Motor neuron (in vitro differentiated cells): ENCODE measurements at regions not wholly inside any gene's neighbourhood (a gene's known extent, or its start where the extent isn't known, plus 50 kb on each side); places are given as distances from the start of the nearest gene placed in this dataset.

Experiments used
- ATAC-seq, 8 experiments: fragments of 200-7000 bp; cut with Tn5 transposase; replicated peaks in 6 of 8; 2 replicates each; pipeline ENCODE4 v1.8.0; 2021; ENCODE audit warnings: mild to moderate bottlenecking in 8 of 8, moderate library complexity in 8 of 8
- H3K27ac ChIP-seq, 2 donors: fragments of 250-450 bp; sonication (Bioruptor Pico); 2 replicates each; pipeline ENCODE4 v1.9.0; 2021; ENCODE audit warnings: antibody characterized with exemption in 2 of 2, mild to moderate bottlenecking in 2 of 2, moderate library complexity in 1 of 2
- H3K4me1 ChIP-seq, 2 donors: fragments of 250-450 bp; sonication (Bioruptor Pico); replicated peaks in 1 of 2; 2 replicates each; pipeline ENCODE4 v1.6.1; 2021; ENCODE audit warnings: antibody characterized with exemption in 2 of 2, mild to moderate bottlenecking in 2 of 2, moderate library complexity in 1 of 2
- H3K4me3 ChIP-seq, 5 donors: fragments of 250-450 bp; sonication (Bioruptor Pico); 2 replicates each; pipeline ENCODE4 v1.9.0; 2021; ENCODE audit warnings: antibody characterized with exemption in 5 of 5, mild to moderate bottlenecking in 5 of 5, moderate library complexity in 4 of 5
- WGBS, 10 experiments: fragments of 450-650 bp; shearing (Covaris generic); methylation state at CpG; one replicate each; pipeline ENCODE4 v1.0.0; 2022; 5-methylcytosine and 5-hydroxymethylcytosine counted together
- in situ Hi-C, 9 experiments: fragments of 400-800 bp; cut with MboI; loops; one replicate each; pipeline ENCODE4 v1.15.0; 2021; ENCODE audit warnings: low sequenced_read_pairs in 9 of 9, low pct_unique_long_range_greater_than_20kb in 2 of 9; ENCODE audit not compliant: unreplicated experiment in 9 of 9

- no peak for ATAC-seq
- in situ Hi-C loops = no loop called here
- no peak overlapping the region for H3K4me3 ChIP-seq
- H3K27ac ChIP-seq = no peak overlapping the region
- WGBS, 10 experiments = 44 to 100% (median 80%) methylated on average over 1 to 7 of the region's 7 CpGs; no CpG with 5 or more reads in 1 of the 10 experiments
- H3K4me1 ChIP-seq = peaks cover 9 to 17% of the 10 kb centered on the region in 2 donors
Measured at GRCh38 chr5:68475476-68475983, 260.0 kb downstream of the PIK3R1 start.

DNA sequence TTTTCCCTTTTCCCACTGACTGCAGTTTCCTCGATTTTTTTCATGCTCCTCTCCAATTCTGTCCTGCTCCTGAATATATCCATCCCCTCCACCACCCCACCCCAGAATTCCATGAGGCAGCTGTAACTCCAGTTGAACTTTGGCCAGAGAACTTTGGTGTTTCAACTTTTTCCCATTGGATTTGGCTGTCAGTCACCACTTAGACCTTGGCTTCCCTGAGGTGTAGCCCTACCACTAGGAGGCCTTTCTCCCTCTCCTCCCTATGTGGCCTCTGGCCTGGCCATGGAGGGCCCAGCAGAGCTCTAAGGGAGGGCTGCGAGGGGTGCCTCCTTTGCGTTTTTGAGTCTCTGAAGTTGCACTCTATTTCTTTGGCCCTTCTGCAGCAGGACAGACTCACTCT lies 261.3 kb downstream of the PIK3R1 start:
- H3K27ac ChIP-seq = no peak overlapping the region
- in situ Hi-C loops = no loop called here
- 17 to 100% (median 67%) methylated on average over 1 to 3 of the region's 3 CpGs; no CpG with 5 or more reads in 3 of the 10 experiments for WGBS, 10 experiments
- peaks cover 9 to 17% of the 10 kb centered on the region in 2 donors for H3K4me1 ChIP-seq
- peak in 1 of 8 experiments; percentile 36 for ATAC-seq
- H3K4me3 ChIP-seq = no peak overlapping the region

GRCh38 chr5:68478301-68479095 lies 262.9 kb downstream of the PIK3R1 start:
- Histone ChIP-seq H3K4me3 (no peak overlapping the region), H3K27ac (no peak overlapping the region), H3K4me1 (peaks cover 9 to 17% of the 10 kb centered on the region in 2 donors)
- in situ Hi-C loops = no loop called here
- WGBS, 10 experiments = 0 to 100% (median 81%) methylated on average over 1 to 2 of the region's 2 CpGs; no CpG with 5 or more reads in 1 of the 10 experiments
- ATAC-seq = no peak

DNA sequence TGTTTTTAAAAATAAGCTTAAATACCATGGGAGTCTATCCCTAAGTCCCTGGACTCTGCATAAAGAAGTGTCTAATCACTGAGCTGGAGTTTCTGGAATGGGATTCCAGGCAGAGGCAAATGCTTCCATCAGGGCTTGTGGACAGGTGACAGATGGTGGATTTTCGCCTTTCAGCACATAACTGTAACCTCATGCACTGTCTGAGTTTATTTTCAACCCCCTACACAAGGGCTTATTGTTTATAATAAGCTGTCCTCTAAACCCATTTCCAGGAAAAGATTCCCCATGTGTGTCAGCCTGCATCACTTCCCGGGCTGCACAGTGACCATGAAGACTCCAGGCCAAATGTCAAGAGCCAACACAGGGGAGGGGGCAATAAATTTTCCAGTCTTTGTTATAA lies 264.0 kb downstream of the PIK3R1 start:
- in situ Hi-C loops = no loop called here
- no peak overlapping the region for H3K4me3 ChIP-seq

GRCh38 chr5:68480335-68480940 lies 264.9 kb downstream of the PIK3R1 start:
- in situ Hi-C loops = no loop called here
- no peak for ATAC-seq
- Histone ChIP-seq H3K4me1 (peaks cover 9 to 17% of the 10 kb centered on the region in 2 donors), H3K27ac (no peak overlapping the region), H3K4me3 (no peak overlapping the region)
- WGBS, 10 experiments = 80 to 100% (median 87%) methylated on average over 1 to 4 of the region's 4 CpGs; no CpG with 5 or more reads in 2 of the 10 experiments

More for the DNA sequence above, 264.0 kb downstream of the PIK3R1 start:
- Histone ChIP-seq H3K4me1 (peaks cover 9 to 17% of the 10 kb centered on the region in 2 donors), H3K27ac (no peak overlapping the region)
- ATAC-seq = peak in 6 of 8 experiments; percentile 23 to 88 (median 62)
- 40 to 78% (median 67%) methylated on average over 1 of the region's 2 CpGs; no CpG with 5 or more reads in 5 of the 10 experiments for WGBS, 10 experiments

GRCh38 chr5:68482199-68482598 lies 266.6 kb downstream of the PIK3R1 start:
- no peak overlapping the region for H3K4me3 ChIP-seq
- in situ Hi-C loops = no loop called here
- no peak overlapping the region for H3K27ac ChIP-seq
- peak in 1 of 8 experiments; percentile 48 for ATAC-seq
- WGBS, 10 experiments = 40 to 100% (median 100%) methylated on average over 1 to 2 of the region's 2 CpGs; no CpG with 5 or more reads in 5 of the 10 experiments
- H3K4me1 ChIP-seq = peaks cover 9 to 17% of the 10 kb centered on the region in 2 donors

DNA sequence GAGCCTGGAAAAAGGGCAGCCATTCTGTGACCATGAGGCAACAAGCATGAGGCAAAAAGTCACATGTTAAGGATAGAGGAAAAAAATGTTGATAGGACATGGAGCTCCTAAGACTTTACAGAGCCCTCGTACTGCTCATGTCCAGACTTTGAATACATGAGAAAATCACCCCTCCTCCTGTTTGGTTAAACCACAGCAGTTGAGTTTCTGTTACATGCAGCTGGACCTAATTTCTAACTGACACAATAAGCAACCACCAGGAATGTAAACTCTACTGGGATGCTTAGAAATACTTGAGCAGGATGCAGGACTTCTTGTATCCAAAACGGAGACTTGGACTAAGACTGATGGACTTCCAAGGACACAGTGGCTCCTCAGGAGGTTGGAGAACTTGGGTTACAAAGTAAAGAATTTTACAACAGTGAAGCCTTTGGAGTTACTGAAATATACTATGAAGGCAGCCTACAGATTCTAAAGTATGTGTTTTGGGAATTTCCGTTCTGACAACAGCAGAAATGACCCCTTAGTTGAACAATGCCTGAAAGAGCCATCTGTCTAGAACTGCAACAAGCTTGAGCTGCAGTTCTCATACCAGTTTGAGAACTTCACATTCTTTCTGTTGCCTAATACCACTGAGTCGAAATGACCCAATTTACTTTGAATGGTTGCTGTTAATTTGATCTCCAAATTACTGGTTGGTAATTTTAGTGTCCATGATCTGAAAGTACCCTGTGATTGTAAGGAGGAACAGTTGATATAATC lies 268.9 kb downstream of the PIK3R1 start:
- Histone ChIP-seq H3K4me3 (no peak overlapping the region), H3K4me1 (peaks cover 6% of the 10 kb centered on the region in 2 donors), H3K27ac (no peak overlapping the region)
- 6 to 93% (median 77%) methylated on average over 1 to 4 of the region's 4 CpGs for WGBS, 10 experiments
- in situ Hi-C loops = no loop called here
- ATAC-seq = no peak

GRCh38 chr5:68489556-68489955 lies 274.0 kb downstream of the PIK3R1 start:
- no peak overlapping the region for H3K4me3 ChIP-seq
- no peaks in the 10 kb centered on the region for H3K4me1 ChIP-seq
- 40 to 100% (median 100%) methylated on average over 1 of the region's 1 CpG; no CpG with 5 or more reads in 3 of the 10 experiments for WGBS, 10 experiments
- no peak overlapping the region for H3K27ac ChIP-seq
- ATAC-seq = no peak
- in situ Hi-C loops = no loop called here

GRCh38 chr5:68490406-68490805 lies 274.9 kb downstream of the PIK3R1 start:
- in situ Hi-C loops = no loop called here
- Histone ChIP-seq H3K4me3 (no peak overlapping the region), H3K4me1 (no peaks in the 10 kb centered on the region), H3K27ac (no peak overlapping the region)
- no peak for ATAC-seq
- 43 to 100% (median 86%) methylated on average over 1 to 2 of the region's 2 CpGs; no CpG with 5 or more reads in 3 of the 10 experiments for WGBS, 10 experiments

- Histone ChIP-seq H3K27ac (no peak overlapping the region), H3K4me1 (no peaks in the 10 kb centered on the region), H3K4me3 (no peak overlapping the region)
- ATAC-seq = no peak
- in situ Hi-C loops = no loop called here
- 75 to 100% (median 89%) methylated on average over 1 of the region's 1 CpG; no CpG with 5 or more reads in 6 of the 10 experiments for WGBS, 10 experiments
Measured at GRCh38 chr5:68494771-68495170, 279.2 kb downstream of the PIK3R1 start.

DNA sequence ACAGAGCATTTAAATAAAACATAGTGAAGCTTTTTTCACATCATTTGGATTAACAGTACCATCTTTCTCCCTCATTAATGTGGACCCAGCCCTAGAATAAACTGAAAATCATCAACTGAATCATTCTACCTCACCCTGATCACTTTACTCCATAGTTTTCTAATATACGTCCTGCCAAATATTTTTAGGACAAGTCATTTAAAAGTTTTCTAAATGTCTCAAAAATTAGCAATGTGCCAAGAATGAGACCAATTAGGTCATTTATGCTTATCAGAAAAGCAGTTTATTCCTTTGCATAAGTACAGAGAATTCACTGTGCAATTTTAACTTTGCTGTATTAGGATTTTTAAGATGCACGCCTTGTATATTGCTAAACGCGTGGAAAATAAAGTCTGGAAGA lies 284.4 kb downstream of the PIK3R1 start:
- no peak overlapping the region for H3K4me3 ChIP-seq
- WGBS, 10 experiments = 48 to 100% (median 88%) methylated on average over 1 to 4 of the region's 4 CpGs
- ATAC-seq = peak in 1 of 8 experiments; percentile 47
- no peaks in the 10 kb centered on the region for H3K4me1 ChIP-seq
- in situ Hi-C loops = no loop called here
- no peak overlapping the region for H3K27ac ChIP-seq

- in situ Hi-C loops = no loop called here
- no peak overlapping the region for H3K4me3 ChIP-seq
- no peaks in the 10 kb centered on the region for H3K4me1 ChIP-seq
- no peak for ATAC-seq
- no peak overlapping the region for H3K27ac ChIP-seq
- WGBS, 10 experiments = 60 to 96% (median 85%) methylated on average over 3 to 6 of the region's 6 CpGs; no CpG with 5 or more reads in 1 of the 10 experiments
Measured at GRCh38 chr5:68500813-68501212, 285.3 kb downstream of the PIK3R1 start.

- H3K27ac ChIP-seq = no peak overlapping the region
- no peak overlapping the region for H3K4me3 ChIP-seq
- H3K4me1 ChIP-seq = no peaks in the 10 kb centered on the region
- in situ Hi-C loops = no loop called here
- no peak for ATAC-seq
Measured at GRCh38 chr5:68502531-68502930, 287.0 kb downstream of the PIK3R1 start.
